HG02623 (cell line): ENCODE measurements at regions not wholly inside any gene's neighbourhood (a gene's known extent, or its start where the extent isn't known, plus 50 kb on each side); places are given as distances from the start of the nearest gene placed in this dataset.
"Not testable (repeated sequence)": the region's sequence is repeated elsewhere in the genome, so short reads cannot be mapped to it uniquely, and the experiment has no call there.

Experiments used
- ATAC-seq: cut with Tn5 transposase; IDR thresholded peaks from one replicate; pipeline ENCODE4 v1.9.1; 2021; ENCODE audit warnings: moderate library complexity; ENCODE audit not compliant: unreplicated experiment

- no peak for ATAC-seq
Measured at GRCh38 chr7:112938863-112939573, 147.6 kb downstream of the GPR85 start.

GRCh38 chr7:112937651-112938415 is 147.6 kb upstream of the TMEM168 start:
- ATAC-seq = no peak

- ATAC-seq = no peak
Measured at GRCh38 chr7:112933598-112933997, 143.4 kb upstream of the TMEM168 start.

GRCh38 chr7:112930787-112931186 is 140.6 kb upstream of the TMEM168 start:
- ATAC-seq = no peak

GRCh38 chr7:112929421-112929820 is 139.2 kb upstream of the TMEM168 start:
- ATAC-seq = no peak

GRCh38 chr7:112926018-112926417 is 135.8 kb upstream of the TMEM168 start:
- ATAC-seq = no peak

GRCh38 chr7:112922546-112922945 is 132.4 kb upstream of the TMEM168 start:
- not testable (repeated sequence) for ATAC-seq

- not testable (repeated sequence) for ATAC-seq
Measured at GRCh38 chr7:112916431-112916830, 126.2 kb upstream of the TMEM168 start.

- no peak for ATAC-seq
Measured at GRCh38 chr7:112908086-112908485, 117.9 kb upstream of the TMEM168 start.

- ATAC-seq = no peak
Measured at GRCh38 chr7:112907658-112908057, 117.5 kb upstream of the TMEM168 start.

- ATAC-seq = no peak
Measured at GRCh38 chr7:112905950-112906349, 115.8 kb upstream of the TMEM168 start.

GRCh38 chr7:112905413-112905812 is 115.2 kb upstream of the TMEM168 start:
- no peak for ATAC-seq

GRCh38 chr7:112898432-112899290 is 108.5 kb upstream of the TMEM168 start:
- ATAC-seq = peak; percentile 83

GRCh38 chr7:112897839-112898431 is 107.7 kb upstream of the TMEM168 start:
- no peak for ATAC-seq

GRCh38 chr7:112896026-112896601 is 105.9 kb upstream of the TMEM168 start:
- ATAC-seq = no peak

GRCh38 chr7:112892263-112892662 is 102.1 kb upstream of the TMEM168 start:
- ATAC-seq = no peak

GRCh38 chr7:112891698-112892097 is 101.5 kb upstream of the TMEM168 start:
- no peak for ATAC-seq

- ATAC-seq = no peak
Measured at GRCh38 chr7:112889834-112890438, 99.7 kb upstream of the TMEM168 start.

GRCh38 chr7:112889268-112889667 is 99.1 kb upstream of the TMEM168 start:
- no peak for ATAC-seq

GRCh38 chr7:112888781-112889180 is 98.6 kb upstream of the TMEM168 start:
- no peak for ATAC-seq
